ENCODE measurements at regions not wholly inside any gene's neighbourhood (a gene's known extent, or its start where the extent isn't known, plus 50 kb on each side); places are given as distances from the start of the nearest gene placed in this dataset.

- Histone ChIP-seq H3K36me3 (ENCODE audit: control insufficient read depth in 2 of 2, insufficient read depth in 1 of 2, low read length in 2 of 2) (no peaks in the 10 kb centered on the region), H3K27ac (ENCODE audit: extremely low read depth, low read depth, low read length) (no peak overlapping the region), H3K4me1 (ENCODE audit: control insufficient read depth, insufficient read depth, low read length) (no peaks in the 10 kb centered on the region), H3K9me3 (ENCODE audit: control insufficient read depth, insufficient read depth, low read depth, low read length) (no peaks in the 10 kb centered on the region), H3K4me3 (ENCODE audit: low read depth, low read length) (no peak overlapping the region)
- POLR2A ChIA-PET: no interaction called here
- no peak for TF ChIP-seq ZNF132 (tag by site-specific recombination; IDR thresholded peaks at IDR 0.05; ENCODE audit: borderline replicate concordance)
- no peak for TF ChIP-seq ZNF768 (tag by site-specific recombination; IDR thresholded peaks at IDR 0.05)
- TF ChIP-seq SALL2 (tag by site-specific recombination; IDR thresholded peaks at IDR 0.05; ENCODE audit: borderline replicate concordance): no peak
- TF ChIP-seq PRDM2 (tag by site-specific recombination; IDR thresholded peaks at IDR 0.05; ENCODE audit: borderline replicate concordance): no peak
- TF ChIP-seq HOXD13 (CRISPR knock-in tag; IDR thresholded peaks at IDR 0.05; ENCODE audit: borderline replicate concordance): no peak
- no peak for TF ChIP-seq IKZF3 (tag by site-specific recombination; IDR thresholded peaks at IDR 0.05)
- no peak for TF ChIP-seq ZNF19 (tag by site-specific recombination; IDR thresholded peaks at IDR 0.05; ENCODE audit: low read depth)
- TF ChIP-seq ZNF600 (tag by site-specific recombination; IDR thresholded peaks at IDR 0.05): no peak
- no peak for TF ChIP-seq ZNF23 (tag by site-specific recombination; IDR thresholded peaks at IDR 0.05; ENCODE audit: borderline replicate concordance)
- no peak for TF ChIP-seq FEZF1 (tag by site-specific recombination; IDR thresholded peaks at IDR 0.05)
- TF ChIP-seq PATZ1 (tag by site-specific recombination; IDR thresholded peaks at IDR 0.05): no peak
- TF ChIP-seq, protein P1, sequence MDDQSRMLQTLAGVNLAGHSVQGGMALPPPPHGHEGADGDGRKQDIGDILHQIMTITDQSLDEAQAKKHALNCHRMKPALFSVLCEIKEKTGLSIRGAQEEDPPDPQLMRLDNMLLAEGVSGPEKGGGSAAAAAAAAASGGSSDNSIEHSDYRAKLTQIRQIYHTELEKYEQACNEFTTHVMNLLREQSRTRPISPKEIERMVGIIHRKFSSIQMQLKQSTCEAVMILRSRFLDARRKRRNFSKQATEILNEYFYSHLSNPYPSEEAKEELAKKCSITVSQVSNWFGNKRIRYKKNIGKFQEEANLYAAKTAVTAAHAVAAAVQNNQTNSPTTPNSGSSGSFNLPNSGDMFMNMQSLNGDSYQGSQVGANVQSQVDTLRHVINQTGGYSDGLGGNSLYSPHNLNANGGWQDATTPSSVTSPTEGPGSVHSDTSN (CRISPR knock-in tag; IDR thresholded peaks at IDR 0.05): no peak
- TF ChIP-seq ZNF211 (tag by site-specific recombination; IDR thresholded peaks at IDR 0.05; ENCODE audit: low read depth): no peak
- TF ChIP-seq ZNF280C (tag by site-specific recombination; IDR thresholded peaks at IDR 0.05): no peak
- TF ChIP-seq ZNF501 (tag by site-specific recombination; IDR thresholded peaks at IDR 0.05): no peak
- no peak for TF ChIP-seq MZF1 (tag by site-specific recombination; IDR thresholded peaks at IDR 0.05; ENCODE audit: borderline replicate concordance)
- TF ChIP-seq ZNF473 (tag by site-specific recombination; IDR thresholded peaks at IDR 0.05): no peak
- TF ChIP-seq ZBTB8A (tag by site-specific recombination; IDR thresholded peaks at IDR 0.05): no peak
- TF ChIP-seq ZSCAN5A (tag by site-specific recombination; IDR thresholded peaks at IDR 0.05): no peak
- no peak for TF ChIP-seq ZNF48 (tag by site-specific recombination; IDR thresholded peaks at IDR 0.05)
- CTCF ChIA-PET: no interaction called here
Measured at GRCh38 chr4:133775469-133775868, 426.1 kb downstream of the PABPC4L start.
